ENCODE measurements at regions not wholly inside any gene's neighbourhood (a gene's known extent, or its start where the extent isn't known, plus 50 kb on each side); places are given as distances from the start of the nearest gene placed in this dataset.

DNA sequence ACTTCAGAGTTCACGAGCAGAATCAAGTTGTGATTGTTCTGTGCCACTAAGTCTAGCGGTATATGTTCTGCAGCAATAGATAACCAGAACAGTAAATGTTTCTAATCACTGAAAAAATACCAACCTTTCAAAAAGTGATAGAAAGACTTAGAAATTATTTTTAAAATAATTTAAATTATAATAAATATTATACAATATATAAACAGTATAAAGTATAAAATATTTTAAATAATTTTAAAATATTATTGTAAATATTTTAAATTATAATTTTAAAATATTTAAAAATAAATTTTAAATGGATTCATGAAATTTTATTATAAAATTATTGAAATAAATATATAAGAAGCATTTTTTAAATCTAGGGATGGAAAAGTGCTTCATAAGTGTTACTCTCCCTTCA, 126.3 kb upstream of the ID2 start:
- TF ChIP-seq SIN3A (IDR thresholded peaks at IDR 0.05; ENCODE audit: low read depth) (no peak), YY1 (IDR thresholded peaks at IDR 0.05; ENCODE audit: extremely low read depth, insufficient replicate concordance, low read depth, low read length) (no peak), POLR2A (IDR thresholded peaks at IDR 0.05; ENCODE audit: borderline replicate concordance, extremely low read depth, insufficient read depth, insufficient read length) (no peak), CEBPB (IDR thresholded peaks at IDR 0.05; ENCODE audit: low read depth) (no peak), EZH2 (IDR thresholded peaks at IDR 0.05) (no peak), SP1 (IDR thresholded peaks at IDR 0.05; ENCODE audit: low read depth) (no peak), JUND (IDR thresholded peaks at IDR 0.05) (no peak)
- TF ChIP-seq, protein P1, sequence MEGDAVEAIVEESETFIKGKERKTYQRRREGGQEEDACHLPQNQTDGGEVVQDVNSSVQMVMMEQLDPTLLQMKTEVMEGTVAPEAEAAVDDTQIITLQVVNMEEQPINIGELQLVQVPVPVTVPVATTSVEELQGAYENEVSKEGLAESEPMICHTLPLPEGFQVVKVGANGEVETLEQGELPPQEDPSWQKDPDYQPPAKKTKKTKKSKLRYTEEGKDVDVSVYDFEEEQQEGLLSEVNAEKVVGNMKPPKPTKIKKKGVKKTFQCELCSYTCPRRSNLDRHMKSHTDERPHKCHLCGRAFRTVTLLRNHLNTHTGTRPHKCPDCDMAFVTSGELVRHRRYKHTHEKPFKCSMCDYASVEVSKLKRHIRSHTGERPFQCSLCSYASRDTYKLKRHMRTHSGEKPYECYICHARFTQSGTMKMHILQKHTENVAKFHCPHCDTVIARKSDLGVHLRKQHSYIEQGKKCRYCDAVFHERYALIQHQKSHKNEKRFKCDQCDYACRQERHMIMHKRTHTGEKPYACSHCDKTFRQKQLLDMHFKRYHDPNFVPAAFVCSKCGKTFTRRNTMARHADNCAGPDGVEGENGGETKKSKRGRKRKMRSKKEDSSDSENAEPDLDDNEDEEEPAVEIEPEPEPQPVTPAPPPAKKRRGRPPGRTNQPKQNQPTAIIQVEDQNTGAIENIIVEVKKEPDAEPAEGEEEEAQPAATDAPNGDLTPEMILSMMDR (IDR thresholded peaks at IDR 0.05 in 2 of 3, conservative IDR thresholded peaks at IDR 0.05 in 1 of 3; ENCODE audit: borderline replicate concordance in 1 of 3, insufficient read depth in 1 of 3, low read depth in 2 of 3, low read length in 2 of 3), result no peak
- TF ChIP-seq, protein P2, sequence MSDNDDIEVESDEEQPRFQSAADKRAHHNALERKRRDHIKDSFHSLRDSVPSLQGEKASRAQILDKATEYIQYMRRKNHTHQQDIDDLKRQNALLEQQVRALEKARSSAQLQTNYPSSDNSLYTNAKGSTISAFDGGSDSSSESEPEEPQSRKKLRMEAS (IDR thresholded peaks at IDR 0.05), result no peak
